HCT116 (cell line): ENCODE measurements at regions not wholly inside any gene's neighbourhood (a gene's known extent, or its start where the extent isn't known, plus 50 kb on each side); places are given as distances from the start of the nearest gene placed in this dataset.

Experiments used
- ATAC-seq: fragments of 200-7000 bp; cut with Tn5 transposase; 2 replicates; pipeline ENCODE4 v1.9.1; 2020; ENCODE audit warnings: mild to moderate bottlenecking, moderate library complexity
- BruUV-seq: library from RNA; stranded (reverse); fragments of 400-500 nt; replicated peaks from 2 replicates; lab custom pipeline; 2021; lab: Mats Ljungman, UMichigan
- CTCF ChIA-PET: fragments of 300-600 bp; sonication (Branson Sonifier 250); formaldehyde crosslinking; loops from one replicate; lab custom pipeline; 2021; ENCODE audit warnings: antibody characterized with exemption; lab: Charles Lee
- POLR2A ChIA-PET: fragments of 300-600, 350-600 bp; sonication (Branson Sonifier 250); formaldehyde crosslinking; loops from one replicate; lab custom pipeline; 2021; ENCODE audit warnings: antibody characterized with exemption; lab: Charles Lee
- RAD21 ChIA-PET, 2 experiments: fragments of 300-600 bp; sonication (Branson Sonifier 250); formaldehyde crosslinking; loops; one replicate each; lab custom pipeline; 2023; ENCODE audit warnings: low total read pairs in 2 of 2; ENCODE audit not compliant: uncharacterized antibody in 2 of 2, unreplicated experiment in 2 of 2, low non-redundant PET in 1 of 2; lab: Charles Lee
- DNase-seq: peaks from one replicate; pipeline ENCODE4 v3.0.0-alpha.2; 2010; ENCODE audit warnings: low read depth, low spot score
- H2AFZ ChIP-seq: fragments of 200-600 bp; shearing (Covaris generic), sonication (generic); 2 replicates; pipeline ENCODE4 v1.6.1; 2017; ENCODE audit warnings: low read depth, mixed run types, mixed read lengths, antibody characterized with exemption, low read length; ENCODE audit not compliant: poor library complexity, severe bottlenecking
- H3K27ac ChIP-seq: 2 replicates; pipeline ENCODE4 v1.5.1; 2012; ENCODE audit warnings: low read depth, low read length
- H3K27me3 ChIP-seq: fragments of 200-600 bp; sonication (generic); 2 replicates; pipeline ENCODE4 v1.6.1; 2016; ENCODE audit warnings: mixed run types, low read length, mixed read lengths; ENCODE audit not compliant: insufficient read depth
- H3K36me3 ChIP-seq, 2 experiments: fragments of 200-500 bp in 1 of 2; fragments of 200-600 bp in 1 of 2; sonication (Bioruptor generic) in 1 of 2; sonication (generic) in 1 of 2; 2 replicates each; pipeline versions ENCODE4 v1.5.1 to v1.6.1; 2014 to 2016; ENCODE audit warnings: low read length in 2 of 2, inconsistent platforms in 1 of 2, mixed read lengths in 1 of 2, mixed run types in 1 of 2; ENCODE audit not compliant: insufficient read depth in 2 of 2, control insufficient read depth in 1 of 2
- H3K4me1 ChIP-seq, 2 experiments: fragments of 200-600 bp in 1 of 2; sonication (generic) in 1 of 2; 2 replicates each; pipeline versions ENCODE4 v1.5.1 to v1.6.1; 2012 to 2017; ENCODE audit warnings: low read length in 2 of 2, inconsistent platforms in 1 of 2, mild to moderate bottlenecking in 1 of 2, mixed read lengths in 1 of 2, mixed run types in 1 of 2, moderate library complexity in 1 of 2; ENCODE audit not compliant: insufficient read depth in 2 of 2, control insufficient read depth in 1 of 2
- H3K4me2 ChIP-seq: fragments of 200-600 bp; sonication (generic); 2 replicates; pipeline ENCODE4 v1.6.1; 2017; ENCODE audit warnings: mixed run types, low read length, mixed read lengths
- H3K4me3 ChIP-seq, 2 experiments: fragments of 200-600 bp in 1 of 2; sonication (generic) in 1 of 2; replicated peaks in 1 of 2; 2 replicates each; pipeline ENCODE4 v1.5.1; 2011 to 2016; ENCODE audit warnings: low read length in 2 of 2, control low read depth in 1 of 2, low read depth in 1 of 2, mild to moderate bottlenecking in 1 of 2, mixed read lengths in 1 of 2, mixed run types in 1 of 2
- H3K79me2 ChIP-seq: fragments of 200-600 bp; sonication (generic); 2 replicates; pipeline ENCODE4 v1.6.1; 2017; ENCODE audit warnings: mild to moderate bottlenecking, mixed run types, low read length, moderate library complexity, mixed read lengths; ENCODE audit not compliant: insufficient read depth
- H3K9ac ChIP-seq: fragments of 200-600 bp; sonication (generic); 2 replicates; pipeline ENCODE4 v1.6.1; 2016; ENCODE audit warnings: low read length, mixed read lengths
- H3K9me2 ChIP-seq: fragments of 200-600 bp; sonication (generic), shearing (Covaris generic); 2 replicates; pipeline ENCODE4 v1.6.1; 2017; ENCODE audit warnings: mixed run types, mild to moderate bottlenecking, moderate library complexity; ENCODE audit not compliant: insufficient read depth
- H3K9me3 ChIP-seq, 2 experiments: fragments of 200-500 bp in 1 of 2; fragments of 200-600 bp in 1 of 2; sonication (Bioruptor generic) in 1 of 2; sonication (generic) in 1 of 2; 2 replicates each; pipeline ENCODE4 v1.6.1; 2014 to 2017; ENCODE audit warnings: low read length in 2 of 2, mixed read lengths in 2 of 2, inconsistent platforms in 1 of 2, low read depth in 1 of 2, mild to moderate bottlenecking in 1 of 2, mixed run types in 1 of 2, moderate library complexity in 1 of 2; ENCODE audit not compliant: control insufficient read depth in 1 of 2, insufficient read depth in 1 of 2
- H4K20me1 ChIP-seq: fragments of 200-600 bp; sonication (generic), shearing (Covaris generic); 2 replicates; pipeline ENCODE4 v1.6.1; 2017; ENCODE audit warnings: mixed run types, mild to moderate bottlenecking, moderate library complexity; ENCODE audit not compliant: insufficient read depth
- CBX3 ChIP-seq: IDR thresholded peaks from 2 replicates; pipeline ENCODE4 v1.6.1; 2012; ENCODE audit warnings: low read depth
- EGR1 ChIP-seq: IDR thresholded peaks from 2 replicates; pipeline ENCODE4 v1.6.1; 2012; ENCODE audit warnings: low read depth
- ELF1 ChIP-seq: IDR thresholded peaks from 2 replicates; pipeline ENCODE4 v1.6.1; 2012; ENCODE audit warnings: low read depth, borderline replicate concordance
- EZH2phosphoT487 ChIP-seq: fragments of 200-600 bp; IDR thresholded peaks from 2 replicates; pipeline ENCODE4 v1.6.1; 2018; ENCODE audit warnings: antibody characterized with exemption, borderline replicate concordance
- MAX ChIP-seq: IDR thresholded peaks from 2 replicates; pipeline ENCODE4 v1.6.1; 2012
- SIN3A ChIP-seq: IDR thresholded peaks from 2 replicates; pipeline ENCODE4 v1.6.1; 2012; ENCODE audit warnings: low read depth
- SP1 ChIP-seq: IDR thresholded peaks from 2 replicates; pipeline ENCODE4 v1.6.1; 2012; ENCODE audit warnings: low read depth
- TCF7L2 ChIP-seq: IDR thresholded peaks from 2 replicates; pipeline ENCODE4 v1.7.0; 2011; ENCODE audit warnings: borderline replicate concordance, inconsistent platforms; ENCODE audit not compliant: insufficient read depth, insufficient read length; ENCODE audit errors: extremely low read depth
- ZBTB33 ChIP-seq: IDR thresholded peaks from 2 replicates; pipeline ENCODE4 v1.6.1; 2011; ENCODE audit warnings: mild to moderate bottlenecking, low read length, moderate library complexity; ENCODE audit not compliant: insufficient replicate concordance; ENCODE audit errors: extremely low read depth
- ZFX ChIP-seq: fragments of 450-650 bp; IDR thresholded peaks from 2 replicates; pipeline ENCODE4 v1.6.1; 2017
- ZNF274 ChIP-seq: fragments of 200-500 bp; sonication (Bioruptor generic); IDR thresholded peaks from 2 replicates; pipeline ENCODE4 v1.6.1; 2014; ENCODE audit warnings: mild to moderate bottlenecking, low read depth, low read length, inconsistent platforms
- intact Hi-C: fragments of 100-400 bp; cut with micrococcal nuclease; formaldehyde crosslinking; loops from 2 replicates; pipeline ENCODE4 v1.10.0; 2022
- TF ChIP-seq, protein P1 (sequence below): IDR thresholded peaks from 2 replicates; pipeline ENCODE4 v1.6.1; 2012

DNA sequence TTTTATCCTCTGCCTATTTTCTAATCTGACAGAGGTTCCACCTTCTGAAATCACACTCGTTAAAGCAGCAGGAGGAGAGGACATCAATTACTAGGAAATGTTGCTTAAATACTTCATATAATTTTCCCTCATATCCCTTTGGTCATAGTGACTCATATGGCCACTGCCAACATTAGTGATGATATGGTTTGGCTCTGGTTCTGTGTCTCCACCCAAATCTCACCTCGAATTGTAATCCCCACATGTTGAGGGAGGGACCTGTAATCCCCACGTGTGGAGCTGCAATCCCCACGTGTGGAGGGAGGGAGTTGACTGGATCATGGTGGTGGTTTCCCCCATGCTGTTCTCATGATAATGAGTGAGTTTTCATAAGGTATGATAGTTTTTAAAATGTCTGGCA, 618.4 kb upstream of the SLITRK5 start:
- ChIA-PET POLR2A (no interaction called here), CTCF (no interaction called here), RAD21 (no interaction called here)
- H2AFZ ChIP-seq: no peak overlapping the region
- no peak overlapping the region for H3K9ac ChIP-seq
- H3K4me1 ChIP-seq: no peaks in the 10 kb centered on the region
- no peak for ATAC-seq
- no TSS peak for BruUV-seq
- intact Hi-C loops: no loop called here
- H3K27ac ChIP-seq: no peak overlapping the region
- H3K79me2 ChIP-seq: no peaks in the 10 kb centered on the region
- H3K9me2 ChIP-seq: no peaks in the 10 kb centered on the region
- H3K36me3 ChIP-seq: no peaks in the 10 kb centered on the region
- no peaks in the 10 kb centered on the region; a peak in 1 of 4 replicates for H3K9me3 ChIP-seq
- no peak overlapping the region for H3K4me3 ChIP-seq
- DNase-seq: no peak
- no peaks in the 10 kb centered on the region for H3K27me3 ChIP-seq
- TF ChIP-seq EZH2phosphoT487 (no peak), EGR1 (no peak), ZFX (no peak), MAX (no peak), SP1 (no peak), CBX3 (no peak), TCF7L2 (no peak), ZNF274 (no peak), ZBTB33 (no peak), SIN3A (no peak), ELF1 (no peak)
- TF ChIP-seq, protein P1, sequence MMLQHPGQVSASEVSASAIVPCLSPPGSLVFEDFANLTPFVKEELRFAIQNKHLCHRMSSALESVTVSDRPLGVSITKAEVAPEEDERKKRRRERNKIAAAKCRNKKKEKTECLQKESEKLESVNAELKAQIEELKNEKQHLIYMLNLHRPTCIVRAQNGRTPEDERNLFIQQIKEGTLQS: no peak
- no peaks in the 10 kb centered on the region for H4K20me1 ChIP-seq
- no peak overlapping the region for H3K4me2 ChIP-seq
